ENCODE measurements at regions not wholly inside any gene's neighbourhood (a gene's known extent, or its start where the extent isn't known, plus 50 kb on each side); places are given as distances from the start of the nearest gene placed in this dataset.

DNA sequence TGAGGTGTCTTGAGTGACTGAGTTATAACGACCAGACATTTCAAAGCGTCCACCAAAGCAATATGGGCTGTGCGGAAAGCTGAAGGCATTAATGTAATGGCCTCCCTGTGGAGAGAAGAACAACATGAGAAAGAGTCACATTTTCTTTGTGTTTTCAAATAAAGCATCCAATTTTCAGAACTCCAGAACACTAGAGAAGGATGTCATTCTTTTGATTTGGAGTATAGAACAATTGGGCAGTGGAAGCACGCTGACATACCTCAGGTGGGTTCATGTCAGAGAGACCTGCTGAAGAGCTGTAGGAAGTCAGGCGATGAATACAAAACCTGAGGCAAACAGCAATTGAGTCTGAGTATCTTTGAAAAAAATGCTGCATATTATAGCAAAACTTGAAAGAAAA is 556.5 kb downstream of the GABRG2 start:
- DNase-seq (ENCODE audit: low read depth): no peak
- H3K4me3 ChIP-seq (ENCODE audit: low read depth, low read length): no peak overlapping the region
- TF ChIP-seq, protein P1, sequence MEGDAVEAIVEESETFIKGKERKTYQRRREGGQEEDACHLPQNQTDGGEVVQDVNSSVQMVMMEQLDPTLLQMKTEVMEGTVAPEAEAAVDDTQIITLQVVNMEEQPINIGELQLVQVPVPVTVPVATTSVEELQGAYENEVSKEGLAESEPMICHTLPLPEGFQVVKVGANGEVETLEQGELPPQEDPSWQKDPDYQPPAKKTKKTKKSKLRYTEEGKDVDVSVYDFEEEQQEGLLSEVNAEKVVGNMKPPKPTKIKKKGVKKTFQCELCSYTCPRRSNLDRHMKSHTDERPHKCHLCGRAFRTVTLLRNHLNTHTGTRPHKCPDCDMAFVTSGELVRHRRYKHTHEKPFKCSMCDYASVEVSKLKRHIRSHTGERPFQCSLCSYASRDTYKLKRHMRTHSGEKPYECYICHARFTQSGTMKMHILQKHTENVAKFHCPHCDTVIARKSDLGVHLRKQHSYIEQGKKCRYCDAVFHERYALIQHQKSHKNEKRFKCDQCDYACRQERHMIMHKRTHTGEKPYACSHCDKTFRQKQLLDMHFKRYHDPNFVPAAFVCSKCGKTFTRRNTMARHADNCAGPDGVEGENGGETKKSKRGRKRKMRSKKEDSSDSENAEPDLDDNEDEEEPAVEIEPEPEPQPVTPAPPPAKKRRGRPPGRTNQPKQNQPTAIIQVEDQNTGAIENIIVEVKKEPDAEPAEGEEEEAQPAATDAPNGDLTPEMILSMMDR (IDR thresholded peaks at IDR 0.05; ENCODE audit: insufficient read depth, low read length): no peak

- no peak for DNase-seq (ENCODE audit: low read depth)
- no peak overlapping the region for H3K4me3 ChIP-seq (ENCODE audit: low read depth, low read length)
- TF ChIP-seq, protein P1 (IDR thresholded peaks at IDR 0.05; ENCODE audit: insufficient read depth, low read length): no peak
Measured at GRCh38 chr5:162637481-162637880, 569.9 kb downstream of the GABRG2 start.

- TF ChIP-seq, protein P1 (IDR thresholded peaks at IDR 0.05; ENCODE audit: insufficient read depth, low read length): no peak
Measured at GRCh38 chr5:162638849-162639248, 571.3 kb downstream of the GABRG2 start.

DNA sequence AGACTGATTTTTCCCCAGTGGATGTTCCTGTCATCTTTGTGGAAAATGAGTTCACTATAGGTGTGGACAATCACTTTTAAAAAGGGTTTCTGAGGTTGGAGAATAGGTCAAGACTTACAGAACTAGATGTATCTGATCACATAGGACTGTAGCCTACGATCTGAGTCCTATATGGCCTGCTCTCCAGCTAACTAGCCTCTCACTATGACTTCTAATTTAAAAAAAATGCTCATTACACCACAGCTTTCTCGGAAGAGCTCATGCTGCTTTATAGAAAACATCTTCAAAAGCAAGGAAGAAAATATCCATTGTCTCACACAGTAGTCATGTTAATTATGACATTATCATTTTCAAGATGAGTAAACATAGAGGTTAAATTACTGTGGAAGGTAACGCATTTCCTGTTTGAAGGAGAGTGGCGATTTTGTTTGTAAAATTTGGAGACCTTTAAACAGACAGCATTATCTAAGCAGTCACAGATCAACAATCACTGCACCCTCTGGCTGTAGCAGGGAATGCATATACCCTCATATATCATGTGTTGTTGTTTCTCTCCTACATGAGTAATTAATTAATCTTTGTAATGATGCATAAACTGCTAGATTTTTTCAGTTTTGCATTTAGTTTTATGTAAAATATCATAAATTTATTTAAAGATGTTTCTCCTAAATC is 573.7 kb downstream of the GABRG2 start:
- no peak for DNase-seq (ENCODE audit: low read depth)
- H3K4me3 ChIP-seq (ENCODE audit: low read depth, low read length): no peak overlapping the region
- TF ChIP-seq, protein P1 (IDR thresholded peaks at IDR 0.05; ENCODE audit: insufficient read depth, low read length): no peak

More at GRCh38 chr5:162638849-162639248, 571.3 kb downstream of the GABRG2 start:
- no peak overlapping the region for H3K4me3 ChIP-seq (ENCODE audit: low read depth, low read length)
- no peak for DNase-seq (ENCODE audit: low read depth)

- TF ChIP-seq, protein P1 (IDR thresholded peaks at IDR 0.05; ENCODE audit: insufficient read depth, low read length): no peak
- DNase-seq (ENCODE audit: low read depth): no peak
- no peak overlapping the region for H3K4me3 ChIP-seq (ENCODE audit: low read depth, low read length)
Measured at GRCh38 chr5:162654661-162655405, 587.3 kb downstream of the GABRG2 start.

GRCh38 chr5:162657076-162657475 is 589.5 kb downstream of the GABRG2 start:
- DNase-seq (ENCODE audit: low read depth): no peak
- no peak overlapping the region for H3K4me3 ChIP-seq (ENCODE audit: low read depth, low read length)
- TF ChIP-seq, protein P1 (IDR thresholded peaks at IDR 0.05; ENCODE audit: insufficient read depth, low read length): no peak
